ENCODE measurements at regions not wholly inside any gene's neighbourhood (a gene's known extent, or its start where the extent isn't known, plus 50 kb on each side); places are given as distances from the start of the nearest gene placed in this dataset.

GRCh38 chr2:147792966-147793617 is 51.7 kb upstream of the ACVR2A start:
- DNase-seq: no peak

GRCh38 chr2:147790580-147790979 is 54.2 kb upstream of the ACVR2A start:
- no peak for DNase-seq

GRCh38 chr2:147789720-147790119 is 55.1 kb upstream of the ACVR2A start:
- DNase-seq: no peak

GRCh38 chr2:147789287-147789686 is 55.5 kb upstream of the ACVR2A start:
- no peak for DNase-seq

GRCh38 chr2:147782141-147782930 is 62.5 kb upstream of the ACVR2A start:
- no peak for DNase-seq

GRCh38 chr2:147779440-147779839 is 65.4 kb upstream of the ACVR2A start:
- DNase-seq: no peak

GRCh38 chr2:147777394-147777793 is 67.4 kb upstream of the ACVR2A start:
- DNase-seq: no peak

- no peak for DNase-seq
These were observed 70.0 kb upstream of the ACVR2A start for GRCh38 chr2:147774805-147775204.

GRCh38 chr2:147773479-147773878 is 71.3 kb upstream of the ACVR2A start:
- no peak for DNase-seq

- DNase-seq: no peak
These were observed 72.0 kb upstream of the ACVR2A start for GRCh38 chr2:147772781-147773180.

GRCh38 chr2:147763861-147764260 is 81.0 kb upstream of the ACVR2A start:
- no peak for DNase-seq

GRCh38 chr2:147760984-147761383 is 83.8 kb upstream of the ACVR2A start:
- DNase-seq: no peak

GRCh38 chr2:147759536-147759935 is 85.3 kb upstream of the ACVR2A start:
- DNase-seq: no peak

- DNase-seq: no peak
These were observed 86.0 kb upstream of the ACVR2A start for GRCh38 chr2:147758821-147759220.

- no peak for DNase-seq
These were observed 88.8 kb upstream of the ACVR2A start for GRCh38 chr2:147756069-147756468.

- no peak for DNase-seq
These were observed 104.5 kb upstream of the ACVR2A start for GRCh38 chr2:147740211-147740927.

GRCh38 chr2:147739508-147739907 is 105.3 kb upstream of the ACVR2A start:
- no peak for DNase-seq

GRCh38 chr2:147718831-147719230 is 126.0 kb upstream of the ACVR2A start:
- no peak for DNase-seq

GRCh38 chr2:147716906-147717305 is 127.9 kb upstream of the ACVR2A start:
- DNase-seq: no peak

- DNase-seq: no peak
These were observed 129.0 kb upstream of the ACVR2A start for GRCh38 chr2:147715807-147716206.

GRCh38 chr2:147714582-147714981 is 130.2 kb upstream of the ACVR2A start:
- DNase-seq: no peak

- DNase-seq: no peak
These were observed 131.5 kb upstream of the ACVR2A start for GRCh38 chr2:147713349-147713748.

- DNase-seq: no peak
These were observed 132.8 kb upstream of the ACVR2A start for GRCh38 chr2:147712051-147712450.

- no peak for DNase-seq
These were observed 133.8 kb upstream of the ACVR2A start for GRCh38 chr2:147711031-147711430.
